Astrocyte of the cerebellum (primary cell): ENCODE measurements at regions not wholly inside any gene's neighbourhood (a gene's known extent, or its start where the extent isn't known, plus 50 kb on each side); places are given as distances from the start of the nearest gene placed in this dataset.
A peak's percentile ranks its signal among the peaks of the same experiment; 100 is the strongest.

ENCODE experiments used
- DNase-seq: peaks from one replicate; pipeline ENCODE4 v3.0.0-alpha.2; 2011; ENCODE audit warnings: low read depth
- H3K4me3 ChIP-seq: 2 replicates; pipeline ENCODE4 v1.5.1; 2011; ENCODE audit warnings: mild to moderate bottlenecking, low read depth, low read length, moderate library complexity
- CTCF ChIP-seq: IDR thresholded peaks from 2 replicates; pipeline ENCODE4 v1.5.1; 2012; ENCODE audit warnings: low read length, low read depth, moderate library complexity, mild to moderate bottlenecking; ENCODE audit errors: missing control alignments
- in situ Hi-C: cut with HindIII; loops from 2 replicates; pipeline ENCODE4 v1.10.0; 2017; ENCODE audit warnings: low sequenced_read_pairs

DNA sequence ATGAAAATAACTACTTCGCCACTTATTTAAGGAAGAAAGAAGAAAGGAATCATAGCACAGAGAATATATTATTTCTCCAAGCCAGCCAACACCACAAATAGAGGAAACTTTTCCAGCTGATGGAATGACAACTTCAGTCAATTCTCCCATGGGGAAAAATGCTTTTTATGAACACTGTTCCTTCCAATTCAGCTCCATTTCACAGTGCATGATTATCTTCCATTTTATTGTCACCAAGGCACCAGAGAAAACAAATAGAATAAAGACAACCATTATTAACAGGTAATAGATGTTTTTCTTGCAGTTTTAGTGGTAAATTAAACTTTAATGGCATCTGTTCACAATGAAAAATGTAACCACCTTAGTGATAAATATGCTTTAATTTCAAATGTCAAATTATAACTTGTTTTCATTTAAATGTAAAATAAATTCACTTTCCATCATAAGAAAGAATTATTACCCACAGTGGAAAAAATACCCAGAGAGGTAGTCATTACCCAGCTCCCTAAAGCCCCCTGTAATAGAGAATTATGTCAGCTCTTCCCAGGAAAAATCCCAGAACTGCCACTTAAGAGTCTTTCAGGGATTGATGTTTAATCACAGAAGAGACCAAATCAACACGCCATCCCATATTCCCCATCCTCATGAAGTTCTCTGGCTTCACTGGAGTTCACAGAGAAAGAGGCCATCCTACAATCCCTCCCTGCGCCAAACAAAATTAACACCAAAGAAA is 828.3 kb upstream of the TMEM132C start:
- in situ Hi-C loops, result no loop called here
- TF ChIP-seq CTCF, result no peak
- DNase-seq, result no peak
- H3K4me3 ChIP-seq, result no peak overlapping the region

GRCh38 chr12:127445581-127446139 is 821.3 kb upstream of the TMEM132C start:
- TF ChIP-seq CTCF, result no peak
- in situ Hi-C loops, result no loop called here
- DNase-seq, result no peak
- H3K4me3 ChIP-seq, result no peak overlapping the region

DNA sequence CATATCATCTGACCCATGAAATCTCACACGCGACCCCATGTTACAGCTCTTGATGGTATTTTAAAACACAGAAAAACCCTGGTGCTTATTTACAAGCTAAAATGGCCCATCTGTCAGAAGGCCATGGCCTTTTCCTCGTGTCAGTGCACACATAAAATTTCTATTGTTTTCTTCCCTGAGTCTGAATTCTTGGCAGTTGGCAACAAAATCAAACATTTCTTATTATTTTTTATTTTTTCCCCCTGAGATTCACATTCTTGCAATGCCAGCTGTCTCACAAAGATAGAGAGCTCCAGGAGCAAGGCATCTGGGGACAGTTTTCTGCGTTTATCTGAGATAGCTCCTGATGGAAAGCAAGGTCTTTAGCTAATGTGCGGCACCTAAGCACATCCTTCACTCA is 818.1 kb upstream of the TMEM132C start:
- no peak for DNase-seq
- no peak for TF ChIP-seq CTCF
- in situ Hi-C loops, result no loop called here

GRCh38 chr12:127450826-127451225 is 816.1 kb upstream of the TMEM132C start:
- in situ Hi-C loops, result no loop called here
- no peak for DNase-seq
- H3K4me3 ChIP-seq, result no peak overlapping the region
- TF ChIP-seq CTCF, result peak; percentile 13

More for the DNA sequence above, 818.1 kb upstream of the TMEM132C start:
- H3K4me3 ChIP-seq, result no peak overlapping the region

DNA sequence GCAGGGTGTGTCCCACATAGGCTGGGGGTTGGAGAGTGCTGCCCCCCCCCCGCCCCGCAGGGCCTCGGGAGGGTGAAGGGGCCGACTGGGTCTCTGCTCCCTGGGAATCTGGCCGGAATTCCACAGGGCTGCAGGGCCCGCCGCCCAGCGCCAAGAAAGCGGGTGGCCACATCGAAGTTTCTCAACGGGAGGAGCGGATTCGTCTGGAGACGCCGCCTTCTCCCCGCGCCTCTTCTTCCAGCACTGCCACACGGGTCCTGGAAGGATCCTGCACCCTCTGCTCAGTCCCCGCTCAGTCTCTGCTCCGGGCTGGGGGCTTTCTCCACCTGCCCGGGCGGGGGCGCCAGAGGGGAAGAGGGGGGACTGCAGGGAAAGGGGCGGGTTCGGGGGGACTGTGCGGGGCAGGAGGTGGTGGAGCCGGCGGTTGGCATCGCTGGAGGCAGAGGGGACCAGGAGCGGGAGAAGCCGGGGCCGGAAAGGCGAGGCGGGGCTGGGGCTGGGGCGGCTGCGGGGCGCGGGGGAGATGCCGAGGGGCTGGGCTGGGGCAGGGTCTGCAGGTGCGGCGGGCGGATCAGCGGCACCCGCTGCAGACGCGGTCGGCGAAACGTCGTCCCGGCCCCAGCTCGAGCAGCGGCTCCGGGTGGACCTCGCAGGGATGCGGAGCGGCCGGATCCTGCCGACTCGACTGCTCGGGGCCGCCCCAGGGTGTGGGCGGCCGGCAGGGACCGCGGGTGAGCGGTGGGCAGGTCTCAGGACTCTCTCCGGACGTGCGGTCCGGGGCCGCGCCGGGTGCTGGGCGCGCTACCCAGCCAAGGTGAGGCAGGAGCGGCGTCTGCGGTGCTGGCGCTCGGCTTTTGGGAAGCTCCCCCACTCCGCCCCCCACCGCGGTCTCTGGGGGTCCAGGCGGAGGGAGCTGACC is 811.4 kb upstream of the TMEM132C start:
- in situ Hi-C loops, result no loop called here
- peak overlapping the region; percentile 35 for H3K4me3 ChIP-seq
- DNase-seq, result no peak
- peak; percentile 20 for TF ChIP-seq CTCF

- DNase-seq, result no peak
- no peak for TF ChIP-seq CTCF
- in situ Hi-C loops, result no loop called here
- no peak overlapping the region for H3K4me3 ChIP-seq
These were observed 809.2 kb upstream of the TMEM132C start for GRCh38 chr12:127457726-127458125.
